ENCODE measurements at regions not wholly inside any gene's neighbourhood (a gene's known extent, or its start where the extent isn't known, plus 50 kb on each side); places are given as distances from the start of the nearest gene placed in this dataset.

GRCh38 chr10:57014758-57015157 is 653.7 kb upstream of the ZWINT start:
- TF ChIP-seq, protein P1, sequence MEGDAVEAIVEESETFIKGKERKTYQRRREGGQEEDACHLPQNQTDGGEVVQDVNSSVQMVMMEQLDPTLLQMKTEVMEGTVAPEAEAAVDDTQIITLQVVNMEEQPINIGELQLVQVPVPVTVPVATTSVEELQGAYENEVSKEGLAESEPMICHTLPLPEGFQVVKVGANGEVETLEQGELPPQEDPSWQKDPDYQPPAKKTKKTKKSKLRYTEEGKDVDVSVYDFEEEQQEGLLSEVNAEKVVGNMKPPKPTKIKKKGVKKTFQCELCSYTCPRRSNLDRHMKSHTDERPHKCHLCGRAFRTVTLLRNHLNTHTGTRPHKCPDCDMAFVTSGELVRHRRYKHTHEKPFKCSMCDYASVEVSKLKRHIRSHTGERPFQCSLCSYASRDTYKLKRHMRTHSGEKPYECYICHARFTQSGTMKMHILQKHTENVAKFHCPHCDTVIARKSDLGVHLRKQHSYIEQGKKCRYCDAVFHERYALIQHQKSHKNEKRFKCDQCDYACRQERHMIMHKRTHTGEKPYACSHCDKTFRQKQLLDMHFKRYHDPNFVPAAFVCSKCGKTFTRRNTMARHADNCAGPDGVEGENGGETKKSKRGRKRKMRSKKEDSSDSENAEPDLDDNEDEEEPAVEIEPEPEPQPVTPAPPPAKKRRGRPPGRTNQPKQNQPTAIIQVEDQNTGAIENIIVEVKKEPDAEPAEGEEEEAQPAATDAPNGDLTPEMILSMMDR (IDR thresholded peaks at IDR 0.05), result no peak
- no peaks in the 10 kb centered on the region for H3K27me3 Mint-ChIP-seq (ENCODE audit: low read depth in 2 of 2)
- no peak for ATAC-seq
- no peaks in the 10 kb centered on the region for H3K4me1 Mint-ChIP-seq
- no peak overlapping the region for H3K27ac ChIP-seq (ENCODE audit: low read length)
- peaks cover 5 to 21% of the 10 kb centered on the region in 2 donors for H3K9me3 Mint-ChIP-seq
- H3K4me3 Mint-ChIP-seq, result no peak overlapping the region
- no peaks in the 10 kb centered on the region for H3K4me1 ChIP-seq (ENCODE audit: control insufficient read depth, insufficient read depth, low read length)
- DNase-seq, result no peak
- intact Hi-C loops (cut with micrococcal nuclease), result no loop called here
- H3K36me3 Mint-ChIP-seq, result no peaks in the 10 kb centered on the region
- no peaks in the 10 kb centered on the region for H3K27me3 ChIP-seq (ENCODE audit: control insufficient read depth, insufficient read depth, low read length)
- no peak overlapping the region for H3K4me3 ChIP-seq (ENCODE audit: low read length)
- WGBS (ENCODE audit: insufficient coverage), result 91% methylated on average over 3 of the region's 3 CpGs
- H3K9me3 ChIP-seq (ENCODE audit: control insufficient read depth, insufficient read depth, low read length), result peaks cover 29% of the 10 kb centered on the region
- no peaks in the 10 kb centered on the region for H3K36me3 ChIP-seq (ENCODE audit: control insufficient read depth, insufficient read depth, low read length)
- no peak overlapping the region for H3K27ac Mint-ChIP-seq

- 73% methylated on average over 2 of the region's 2 CpGs for WGBS (ENCODE audit: insufficient coverage)
- no peaks in the 10 kb centered on the region for H3K4me1 Mint-ChIP-seq
Measured at GRCh38 chr10:57008189-57008588, 647.1 kb upstream of the ZWINT start.

DNA sequence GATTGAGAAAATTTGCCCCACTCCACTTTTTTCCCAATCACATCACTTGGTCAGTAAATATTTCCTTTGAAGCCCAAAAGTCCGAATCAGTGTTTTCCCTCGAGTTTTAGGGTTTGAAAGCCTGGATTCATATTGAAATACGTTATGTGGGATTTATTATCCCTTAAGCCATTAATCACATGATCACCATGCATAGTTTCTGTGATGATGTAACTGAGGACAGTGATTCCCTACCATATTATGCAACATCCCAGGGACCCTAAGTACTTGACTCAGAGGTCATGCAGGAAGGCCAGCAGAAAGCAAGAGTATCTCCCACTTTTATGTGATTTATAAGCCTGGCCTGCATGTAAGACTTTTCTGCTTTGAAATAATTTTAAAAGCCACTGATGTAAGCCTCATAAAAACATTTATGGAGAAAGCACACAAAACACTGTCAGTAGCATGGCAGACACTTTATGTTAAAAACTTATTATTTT is 630.6 kb upstream of the ZWINT start:
- ATAC-seq, result no peak
- peaks cover 14 to 21% of the 10 kb centered on the region in 2 donors for H3K9me3 Mint-ChIP-seq
- intact Hi-C loops (cut with micrococcal nuclease), result no loop called here
- Histone ChIP-seq H3K9me3 (ENCODE audit: control insufficient read depth, insufficient read depth, low read length) (no peaks in the 10 kb centered on the region), H3K4me1 (ENCODE audit: control insufficient read depth, insufficient read depth, low read length) (no peaks in the 10 kb centered on the region), H3K4me3 (ENCODE audit: low read length) (no peak overlapping the region), H3K27ac (ENCODE audit: low read length) (no peak overlapping the region), H3K27me3 (ENCODE audit: control insufficient read depth, insufficient read depth, low read length) (no peaks in the 10 kb centered on the region), H3K36me3 (ENCODE audit: control insufficient read depth, insufficient read depth, low read length) (no peaks in the 10 kb centered on the region)
- H3K36me3 Mint-ChIP-seq, result peaks cover 9% of the 10 kb centered on the region
- no peak overlapping the region for H3K27ac Mint-ChIP-seq
- H3K27me3 Mint-ChIP-seq (ENCODE audit: low read depth in 2 of 2), result no peaks in the 10 kb centered on the region
- DNase-seq, result no peak
- H3K4me3 Mint-ChIP-seq, result no peak overlapping the region
- H3K4me1 Mint-ChIP-seq, result no peaks in the 10 kb centered on the region
- no CpG with 5 or more reads among the region's 3 CpGs for WGBS (ENCODE audit: insufficient coverage)
- TF ChIP-seq, protein P1 (IDR thresholded peaks at IDR 0.05), result no peak

More at GRCh38 chr10:57008189-57008588, 647.1 kb upstream of the ZWINT start:
- no peak overlapping the region for H3K4me3 Mint-ChIP-seq
- H3K27ac Mint-ChIP-seq, result no peak overlapping the region
- Histone ChIP-seq H3K36me3 (ENCODE audit: control insufficient read depth, insufficient read depth, low read length) (no peaks in the 10 kb centered on the region), H3K9me3 (ENCODE audit: control insufficient read depth, insufficient read depth, low read length) (peaks cover 3% of the 10 kb centered on the region), H3K27me3 (ENCODE audit: control insufficient read depth, insufficient read depth, low read length) (no peaks in the 10 kb centered on the region), H3K27ac (ENCODE audit: low read length) (no peak overlapping the region), H3K4me3 (ENCODE audit: low read length) (no peak overlapping the region), H3K4me1 (ENCODE audit: control insufficient read depth, insufficient read depth, low read length) (no peaks in the 10 kb centered on the region)
- TF ChIP-seq, protein P1 (IDR thresholded peaks at IDR 0.05), result no peak
- H3K36me3 Mint-ChIP-seq, result no peaks in the 10 kb centered on the region
- no peaks in the 10 kb centered on the region for H3K27me3 Mint-ChIP-seq (ENCODE audit: low read depth in 2 of 2)
- intact Hi-C loops (cut with micrococcal nuclease), result no loop called here
- H3K9me3 Mint-ChIP-seq, result peaks cover 9 to 22% of the 10 kb centered on the region in 2 donors
- DNase-seq (no peak), ATAC-seq (no peak)

- no peak for DNase-seq
- Mint-ChIP-seq H3K4me1 (no peaks in the 10 kb centered on the region), H3K27me3 (ENCODE audit: low read depth in 2 of 2) (no peaks in the 10 kb centered on the region), H3K27ac (no peak overlapping the region), H3K4me3 (no peak overlapping the region), H3K9me3 (peaks cover 16 to 23% of the 10 kb centered on the region in 2 donors), H3K36me3 (peaks cover 11% of the 10 kb centered on the region)
- no peak overlapping the region for H3K4me3 ChIP-seq (ENCODE audit: low read length)
- TF ChIP-seq, protein P1 (IDR thresholded peaks at IDR 0.05), result no peak
- peaks cover 11% of the 10 kb centered on the region for H3K9me3 ChIP-seq (ENCODE audit: control insufficient read depth, insufficient read depth, low read length)
- H3K4me1 ChIP-seq (ENCODE audit: control insufficient read depth, insufficient read depth, low read length), result no peaks in the 10 kb centered on the region
- intact Hi-C loops (cut with micrococcal nuclease), result no loop called here
- H3K36me3 ChIP-seq (ENCODE audit: control insufficient read depth, insufficient read depth, low read length), result no peaks in the 10 kb centered on the region
- no CpG with 5 or more reads among the region's 2 CpGs for WGBS (ENCODE audit: insufficient coverage)
- ATAC-seq, result no peak
- no peaks in the 10 kb centered on the region for H3K27me3 ChIP-seq (ENCODE audit: control insufficient read depth, insufficient read depth, low read length)
- H3K27ac ChIP-seq (ENCODE audit: low read length), result no peak overlapping the region
Measured at GRCh38 chr10:56975513-56975912, 614.5 kb upstream of the ZWINT start.
